ENCODE measurements at regions not wholly inside any gene's neighbourhood (a gene's known extent, or its start where the extent isn't known, plus 50 kb on each side); places are given as distances from the start of the nearest gene placed in this dataset.
A peak's percentile ranks its signal among the peaks of the same experiment; 100 is the strongest.

DNA sequence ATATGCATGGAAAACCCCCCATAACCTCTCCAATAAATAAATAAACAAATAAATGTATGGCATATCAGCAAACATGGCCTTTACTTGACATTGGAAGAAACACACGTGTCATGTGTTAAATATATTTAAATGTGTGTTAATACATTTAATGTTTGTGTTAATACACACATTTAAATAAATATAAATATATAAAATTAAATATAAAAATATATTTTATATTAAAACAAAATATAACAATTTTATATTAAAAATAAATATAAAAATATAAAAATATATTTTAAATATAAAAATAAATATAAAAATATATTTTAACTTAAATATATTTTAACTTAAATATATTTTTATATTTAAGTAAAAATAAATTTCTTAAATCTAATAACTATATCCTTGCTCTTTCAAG, 187.6 kb upstream of the CXXC4 start:
- intact Hi-C loops (cut with micrococcal nuclease), result no loop called here
- H3K27me3 Mint-ChIP-seq (ENCODE audit: insufficient read depth, unreplicated experiment), result no peaks in the 10 kb centered on the region
- H3K4me3 Mint-ChIP-seq (ENCODE audit: unreplicated experiment), result no peak overlapping the region
- CTCF ChIA-PET, result no interaction called here
- TF ChIP-seq, protein P1, sequence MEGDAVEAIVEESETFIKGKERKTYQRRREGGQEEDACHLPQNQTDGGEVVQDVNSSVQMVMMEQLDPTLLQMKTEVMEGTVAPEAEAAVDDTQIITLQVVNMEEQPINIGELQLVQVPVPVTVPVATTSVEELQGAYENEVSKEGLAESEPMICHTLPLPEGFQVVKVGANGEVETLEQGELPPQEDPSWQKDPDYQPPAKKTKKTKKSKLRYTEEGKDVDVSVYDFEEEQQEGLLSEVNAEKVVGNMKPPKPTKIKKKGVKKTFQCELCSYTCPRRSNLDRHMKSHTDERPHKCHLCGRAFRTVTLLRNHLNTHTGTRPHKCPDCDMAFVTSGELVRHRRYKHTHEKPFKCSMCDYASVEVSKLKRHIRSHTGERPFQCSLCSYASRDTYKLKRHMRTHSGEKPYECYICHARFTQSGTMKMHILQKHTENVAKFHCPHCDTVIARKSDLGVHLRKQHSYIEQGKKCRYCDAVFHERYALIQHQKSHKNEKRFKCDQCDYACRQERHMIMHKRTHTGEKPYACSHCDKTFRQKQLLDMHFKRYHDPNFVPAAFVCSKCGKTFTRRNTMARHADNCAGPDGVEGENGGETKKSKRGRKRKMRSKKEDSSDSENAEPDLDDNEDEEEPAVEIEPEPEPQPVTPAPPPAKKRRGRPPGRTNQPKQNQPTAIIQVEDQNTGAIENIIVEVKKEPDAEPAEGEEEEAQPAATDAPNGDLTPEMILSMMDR (IDR thresholded peaks at IDR 0.05; ENCODE audit: unreplicated experiment), result no peak
- no peak overlapping the region for H3K27ac Mint-ChIP-seq (ENCODE audit: low read depth, unreplicated experiment)
- no TSS peak for BruUV-seq (replicated peaks)
- POLR2A ChIA-PET, result no interaction called here
- no peaks in the 10 kb centered on the region for H3K36me3 Mint-ChIP-seq (ENCODE audit: insufficient read depth, unreplicated experiment)
- no peaks in the 10 kb centered on the region for H3K4me1 Mint-ChIP-seq (ENCODE audit: insufficient read depth, unreplicated experiment)
- peaks cover 16% of the 10 kb centered on the region for H3K9me3 Mint-ChIP-seq (ENCODE audit: unreplicated experiment)
- DNase-seq (ENCODE audit: unreplicated experiment), result no peak

DNA sequence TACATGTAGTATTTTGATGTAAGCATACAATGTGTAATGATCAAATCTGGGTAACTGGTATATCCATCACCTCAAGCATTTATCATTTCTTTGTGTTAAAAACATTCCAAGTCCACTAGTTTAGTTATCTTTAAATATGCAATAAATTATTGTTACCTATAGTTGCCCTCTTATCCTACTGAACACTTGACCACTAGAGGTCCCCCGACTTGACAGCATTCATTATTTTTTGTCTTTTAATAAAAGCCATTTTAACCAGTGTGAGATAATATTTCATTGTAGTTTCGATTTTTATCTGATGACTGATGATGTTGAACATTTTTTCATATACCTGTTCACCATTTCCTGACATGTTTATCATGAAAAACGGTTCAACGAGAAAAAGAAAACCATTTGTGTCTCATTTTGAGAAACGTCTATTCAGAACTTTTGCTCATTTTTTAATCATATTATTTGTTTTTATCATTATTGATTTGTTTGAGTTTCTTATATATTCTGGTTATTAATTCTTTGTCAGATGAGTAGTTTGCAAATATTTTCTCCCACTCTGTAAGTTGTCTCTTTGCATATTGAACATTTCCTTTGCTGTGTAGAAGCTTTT, 199.0 kb upstream of the CXXC4 start:
- peaks cover 7% of the 10 kb centered on the region for H3K9me3 Mint-ChIP-seq (ENCODE audit: unreplicated experiment)
- no peaks in the 10 kb centered on the region for H3K27me3 Mint-ChIP-seq (ENCODE audit: insufficient read depth, unreplicated experiment)
- BruUV-seq (replicated peaks), result no TSS peak
- no peak overlapping the region for H3K27ac Mint-ChIP-seq (ENCODE audit: low read depth, unreplicated experiment)
- TF ChIP-seq, protein P1 (IDR thresholded peaks at IDR 0.05; ENCODE audit: unreplicated experiment), result peak; percentile 27
- intact Hi-C loops (cut with micrococcal nuclease), result loop anchor here (1.0 kb wide), 1 partner anchor 167 kb away; no protein-coding TSS in a partner anchor
- H3K36me3 Mint-ChIP-seq (ENCODE audit: insufficient read depth, unreplicated experiment), result no peaks in the 10 kb centered on the region
- POLR2A ChIA-PET, result no interaction called here
- CTCF ChIA-PET, result interaction anchor here (0.6 to 1.2 kb wide), 2 partner anchors 16 to 120 kb away, joined by 3 to 4 read pairs; no protein-coding TSS in a partner anchor
- no peak overlapping the region for H3K4me3 Mint-ChIP-seq (ENCODE audit: unreplicated experiment)
- DNase-seq (ENCODE audit: unreplicated experiment), result peak; percentile 42
- no peaks in the 10 kb centered on the region for H3K4me1 Mint-ChIP-seq (ENCODE audit: insufficient read depth, unreplicated experiment)

DNA sequence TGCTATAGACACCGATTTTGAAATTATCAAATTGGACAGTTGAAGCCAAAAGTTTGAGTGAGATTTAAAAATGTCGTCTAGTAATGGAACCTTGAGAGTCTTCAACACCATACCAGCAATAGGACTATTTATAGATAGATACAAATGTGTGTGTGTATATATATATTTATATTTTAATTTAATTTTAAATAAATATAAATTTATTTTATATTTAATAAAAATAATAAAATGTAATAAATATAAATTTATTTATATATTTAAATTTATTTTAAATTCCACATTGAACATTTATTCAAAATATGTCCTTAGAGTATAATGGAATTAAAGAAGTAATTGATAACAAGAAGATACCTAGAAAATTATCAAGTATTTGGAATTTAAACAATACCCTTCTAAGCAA, 221.9 kb upstream of the CXXC4 start:
- intact Hi-C loops (cut with micrococcal nuclease), result no loop called here
- Mint-ChIP-seq H3K27me3 (ENCODE audit: insufficient read depth, unreplicated experiment) (no peaks in the 10 kb centered on the region), H3K9me3 (ENCODE audit: unreplicated experiment) (peaks cover 5% of the 10 kb centered on the region), H3K4me3 (ENCODE audit: unreplicated experiment) (no peak overlapping the region), H3K4me1 (ENCODE audit: insufficient read depth, unreplicated experiment) (no peaks in the 10 kb centered on the region), H3K27ac (ENCODE audit: low read depth, unreplicated experiment) (no peak overlapping the region), H3K36me3 (ENCODE audit: insufficient read depth, unreplicated experiment) (no peaks in the 10 kb centered on the region)
- POLR2A ChIA-PET, result no interaction called here
- TF ChIP-seq, protein P1 (IDR thresholded peaks at IDR 0.05; ENCODE audit: unreplicated experiment), result no peak
- CTCF ChIA-PET, result no interaction called here
- no peak for DNase-seq (ENCODE audit: unreplicated experiment)
- no TSS peak for BruUV-seq (replicated peaks)

DNA sequence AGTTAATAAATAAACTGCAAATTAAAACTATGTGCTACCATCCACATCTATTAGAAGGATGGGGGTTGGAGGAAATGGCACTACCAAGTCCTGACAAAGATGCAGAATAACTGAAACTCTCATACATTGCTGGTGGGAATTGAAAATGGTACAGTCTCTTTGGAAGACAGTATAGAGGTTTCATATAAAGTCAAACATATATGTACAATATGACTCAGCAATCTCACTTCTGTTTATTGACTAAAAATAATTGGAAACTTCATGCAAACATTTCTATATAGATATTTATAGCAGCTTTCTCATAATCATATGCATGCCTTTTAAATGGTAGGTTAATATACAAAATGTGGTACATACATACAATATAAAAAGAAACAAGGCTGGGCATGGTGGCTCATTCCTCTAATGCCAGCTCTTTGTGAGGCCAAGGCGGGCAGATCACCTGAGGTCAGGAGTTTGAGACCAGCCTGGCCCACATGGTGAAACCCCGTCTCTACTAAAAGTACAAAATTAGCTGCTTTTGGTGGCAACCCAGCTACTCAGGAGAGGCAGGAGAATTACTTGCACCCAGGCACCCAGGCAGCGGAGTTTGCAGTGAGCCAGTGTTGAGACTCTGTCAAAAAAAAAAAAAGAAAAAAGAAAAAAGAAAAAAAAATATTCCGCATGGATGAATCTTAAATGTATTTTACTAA, 225.0 kb upstream of the CXXC4 start:
- ChIA-PET CTCF (no interaction called here), POLR2A (no interaction called here)
- Mint-ChIP-seq H3K27me3 (ENCODE audit: insufficient read depth, unreplicated experiment) (no peaks in the 10 kb centered on the region), H3K36me3 (ENCODE audit: insufficient read depth, unreplicated experiment) (no peaks in the 10 kb centered on the region), H3K27ac (ENCODE audit: low read depth, unreplicated experiment) (no peak overlapping the region), H3K9me3 (ENCODE audit: unreplicated experiment) (peaks cover 5% of the 10 kb centered on the region), H3K4me3 (ENCODE audit: unreplicated experiment) (no peak overlapping the region), H3K4me1 (ENCODE audit: insufficient read depth, unreplicated experiment) (no peaks in the 10 kb centered on the region)
- DNase-seq (ENCODE audit: unreplicated experiment), result no peak
- no TSS peak for BruUV-seq (replicated peaks)
- intact Hi-C loops (cut with micrococcal nuclease), result no loop called here
- TF ChIP-seq, protein P1 (IDR thresholded peaks at IDR 0.05; ENCODE audit: unreplicated experiment), result no peak

All from MCF 10A (cell line).